ENCODE measurements at regions not wholly inside any gene's neighbourhood (a gene's known extent, or its start where the extent isn't known, plus 50 kb on each side); places are given as distances from the start of the nearest gene placed in this dataset.

- no peak overlapping the region for H3K4me3 ChIP-seq (ENCODE audit: low read depth, low read length)
- no peak for TF ChIP-seq CTCF (conservative IDR thresholded peaks at IDR 0.05; ENCODE audit: low read depth, low read length)
- no peak for DNase-seq (ENCODE audit: low read depth)
These were observed 106.1 kb upstream of the TLL1 start for GRCh38 chr4:165766976-165767375.

- DNase-seq (ENCODE audit: low read depth) = no peak
- no peak for TF ChIP-seq CTCF (conservative IDR thresholded peaks at IDR 0.05; ENCODE audit: low read depth, low read length)
- no peak overlapping the region for H3K4me3 ChIP-seq (ENCODE audit: low read depth, low read length)
These were observed 105.4 kb upstream of the TLL1 start for GRCh38 chr4:165767671-165768070.

- no peak overlapping the region for H3K4me3 ChIP-seq (ENCODE audit: low read depth, low read length)
- TF ChIP-seq CTCF (conservative IDR thresholded peaks at IDR 0.05; ENCODE audit: low read depth, low read length) = no peak
- no peak for DNase-seq (ENCODE audit: low read depth)
These were observed 104.8 kb upstream of the TLL1 start for GRCh38 chr4:165768281-165768680.

GRCh38 chr4:165774326-165774725 lies 98.7 kb upstream of the TLL1 start:
- TF ChIP-seq CTCF (conservative IDR thresholded peaks at IDR 0.05; ENCODE audit: low read depth, low read length) = no peak
- no peak for DNase-seq (ENCODE audit: low read depth)
- H3K4me3 ChIP-seq (ENCODE audit: low read depth, low read length) = no peak overlapping the region

- no peak overlapping the region for H3K4me3 ChIP-seq (ENCODE audit: low read depth, low read length)
- DNase-seq (ENCODE audit: low read depth) = peak; percentile 66
- no peak for TF ChIP-seq CTCF (conservative IDR thresholded peaks at IDR 0.05; ENCODE audit: low read depth, low read length)
These were observed 92.9 kb upstream of the TLL1 start for GRCh38 chr4:165779950-165780670.

- no peak for DNase-seq (ENCODE audit: low read depth)
- TF ChIP-seq CTCF (conservative IDR thresholded peaks at IDR 0.05; ENCODE audit: low read depth, low read length) = no peak
- H3K4me3 ChIP-seq (ENCODE audit: low read depth, low read length) = no peak overlapping the region
These were observed 92.3 kb upstream of the TLL1 start for GRCh38 chr4:165780735-165781134.

- no peak for DNase-seq (ENCODE audit: low read depth)
- H3K4me3 ChIP-seq (ENCODE audit: low read depth, low read length) = no peak overlapping the region
- no peak for TF ChIP-seq CTCF (conservative IDR thresholded peaks at IDR 0.05; ENCODE audit: low read depth, low read length)
These were observed 90.4 kb upstream of the TLL1 start for GRCh38 chr4:165782623-165783022.
